Body of pancreas (tissue), 4 donors: ENCODE measurements at regions not wholly inside any gene's neighbourhood (a gene's known extent, or its start where the extent isn't known, plus 50 kb on each side); places are given as distances from the start of the nearest gene placed in this dataset.

Experiments used
- CTCF ChIP-seq, 7 experiments: fragments of 450-650 bp in 4 of 7; fragments of 200-600 bp in 3 of 7; sonication (generic) in 3 of 7; IDR thresholded peaks; one replicate each; pipeline ENCODE4 v1.5.1; 2016 to 2019; ENCODE audit warnings: antibody characterized with exemption in 7 of 7
- POLR2A ChIP-seq, 3 donors: fragments of 450-650 bp; IDR thresholded peaks; one replicate each; pipeline ENCODE4 v1.6.1; 2016; ENCODE audit warnings: antibody characterized with exemption in 3 of 3, mild to moderate bottlenecking in 2 of 3

- no peak for TF ChIP-seq CTCF (IDR thresholded peaks at IDR 0.05)
- TF ChIP-seq POLR2A (IDR thresholded peaks at IDR 0.05), result no peak
Observed at GRCh38 chr21:31502537-31503143, 156.9 kb upstream of the SOD1 start.
